HL-60 (cell line): ENCODE measurements at regions not wholly inside any gene's neighbourhood (a gene's known extent, or its start where the extent isn't known, plus 50 kb on each side); places are given as distances from the start of the nearest gene placed in this dataset.
A peak's percentile ranks its signal among the peaks of the same experiment; 100 is the strongest.

ENCODE experiments used
- DNase-seq, 2 experiments: peaks; one replicate each; pipeline ENCODE4 v3.0.0-alpha.2; 2010 to 2020; ENCODE audit warnings: low read depth in 1 of 2, low spot score in 1 of 2
- H3K27ac ChIP-seq: fragments of 250-450 bp; sonication (Bioruptor Pico); replicated peaks from 2 replicates; pipeline ENCODE4 v1.5.1; 2020; ENCODE audit warnings: mild to moderate bottlenecking, moderate library complexity
- H3K27me3 ChIP-seq: fragments of 250-450 bp; sonication (Bioruptor Pico); 2 replicates; pipeline ENCODE4 v1.5.1; 2021; ENCODE audit warnings: mild to moderate bottlenecking, moderate library complexity; ENCODE audit not compliant: insufficient read depth, poor library complexity, severe bottlenecking
- H3K4me3 ChIP-seq: replicated peaks from 2 replicates; pipeline ENCODE4 v1.5.1; 2011; ENCODE audit warnings: mild to moderate bottlenecking, control low read depth, low read length; ENCODE audit not compliant: insufficient read depth
- CTCF ChIP-seq: IDR thresholded peaks from one replicate; pipeline ENCODE4 v1.5.1; 2011; ENCODE audit warnings: low read length, control low read depth, inconsistent platforms; ENCODE audit not compliant: insufficient read depth
- GABPA ChIP-seq: IDR thresholded peaks from 2 replicates; pipeline ENCODE4 v1.6.1; 2012; ENCODE audit warnings: low read depth
- POLR2AphosphoS5 ChIP-seq: IDR thresholded peaks from 2 replicates; pipeline ENCODE4 v1.6.1; 2012; ENCODE audit warnings: low read depth
- REST ChIP-seq: IDR thresholded peaks from 2 replicates; pipeline ENCODE4 v1.6.1; 2012; ENCODE audit warnings: low read depth; ENCODE audit not compliant: insufficient replicate concordance
- SPI1 ChIP-seq: IDR thresholded peaks from 2 replicates; pipeline ENCODE4 v1.6.1; 2012; ENCODE audit warnings: low read depth, mild to moderate bottlenecking, borderline replicate concordance

GRCh38 chr13:105193026-105193425 lies 1342.4 kb downstream of the EFNB2 start:
- no peak overlapping the region for H3K27ac ChIP-seq
- DNase-seq = no peak

GRCh38 chr13:105184201-105184600 lies 1351.3 kb downstream of the EFNB2 start:
- Histone ChIP-seq H3K4me3 (no peak overlapping the region), H3K27ac (no peak overlapping the region), H3K27me3 (no peaks in the 10 kb centered on the region)
- TF ChIP-seq SPI1 = peak; percentile 94
- no peak for TF ChIP-seq POLR2AphosphoS5
- DNase-seq = peak in 1 of 2 experiments; percentile 69

More at GRCh38 chr13:105193026-105193425, 1342.4 kb downstream of the EFNB2 start:
- no peak for TF ChIP-seq CTCF
- Histone ChIP-seq H3K27me3 (no peaks in the 10 kb centered on the region), H3K4me3 (no peak overlapping the region)

GRCh38 chr13:105177265-105177900 lies 1358.1 kb downstream of the EFNB2 start:
- no peak; the same call in 1 of the 2 replicates for TF ChIP-seq POLR2AphosphoS5
- TF ChIP-seq SPI1 = peak; percentile 99
- peak overlapping the region; percentile 18; the same call in 1 of the 2 replicates for H3K4me3 ChIP-seq
- DNase-seq = peak in 1 of 2 experiments; percentile 86
- peak overlapping the region; percentile 4 for H3K27ac ChIP-seq
- H3K27me3 ChIP-seq = no peaks in the 10 kb centered on the region

- DNase-seq = no peak
- H3K27me3 ChIP-seq = no peaks in the 10 kb centered on the region
- no peak overlapping the region for H3K27ac ChIP-seq
- no peak for TF ChIP-seq REST
- TF ChIP-seq GABPA = no peak
- no peak overlapping the region for H3K4me3 ChIP-seq
These were observed 1365.0 kb downstream of the EFNB2 start for GRCh38 chr13:105170438-105170837.

GRCh38 chr13:105168295-105168694 lies 1367.2 kb downstream of the EFNB2 start:
- TF ChIP-seq CTCF (no peak), POLR2AphosphoS5 (no peak), REST (no peak), GABPA (no peak), SPI1 (no peak)
- Histone ChIP-seq H3K4me3 (no peak overlapping the region), H3K27me3 (no peaks in the 10 kb centered on the region), H3K27ac (no peak overlapping the region)
- no peak for DNase-seq
